HepG2 (cell line): ENCODE measurements at regions not wholly inside any gene's neighbourhood (a gene's known extent, or its start where the extent isn't known, plus 50 kb on each side); places are given as distances from the start of the nearest gene placed in this dataset.

Experiments used
- CEBPB ChIP-seq: IDR thresholded peaks from 2 replicates; pipeline ENCODE4 v1.6.1; 2011; ENCODE audit warnings: low read depth, low read length, improper control_type of control experiment, borderline replicate concordance
- DNMT1 ChIP-seq: sonication (generic); formaldehyde crosslinking; IDR thresholded peaks from 2 replicates; pipeline ENCODE4 v1.5.1; 2020; ENCODE audit warnings: mild to moderate bottlenecking, missing genetic modification reagents
- MXD4 ChIP-seq: IDR thresholded peaks from 2 replicates; pipeline ENCODE4 v1.6.1; 2016; ENCODE audit warnings: mild to moderate bottlenecking, missing biosample characterization, missing genetic modification reagents
- NFYB ChIP-seq: sonication (generic); formaldehyde crosslinking; IDR thresholded peaks from 2 replicates; pipeline ENCODE4 v1.4.0; 2020; ENCODE audit warnings: missing genetic modification reagents
- POLR2A ChIP-seq, 2 experiments: IDR thresholded peaks; 2 replicates each; pipeline ENCODE4 v1.6.1; 2011; ENCODE audit warnings: low read depth in 2 of 2, low read length in 2 of 2, mild to moderate bottlenecking in 1 of 2, moderate library complexity in 1 of 2; ENCODE audit not compliant: insufficient read depth in 1 of 2
- SP1 ChIP-seq, 2 experiments: fragments of 450-650 bp in 1 of 2; sonication (generic) in 1 of 2; formaldehyde crosslinking in 1 of 2; IDR thresholded peaks; 2 replicates each; pipeline versions ENCODE4 v1.4.0 to v1.6.1; 2016 to 2020; ENCODE audit warnings: missing genetic modification reagents in 1 of 2
- SRSF1 ChIP-seq: fragments of 200-400 bp; formaldehyde crosslinking; optimal IDR thresholded peaks from 2 replicates; pipeline ENCODE3; 2017; ENCODE audit warnings: mild to moderate bottlenecking, low read depth, low read length, moderate library complexity
- ZNF274 ChIP-seq: sonication (generic); formaldehyde crosslinking; IDR thresholded peaks from 2 replicates; pipeline ENCODE4 v1.5.1; 2020; ENCODE audit warnings: mild to moderate bottlenecking, missing genetic modification reagents
- ZNF354B ChIP-seq: sonication (generic); formaldehyde crosslinking; IDR thresholded peaks from 2 replicates; pipeline ENCODE4 v1.8.0; 2022; ENCODE audit warnings: mild to moderate bottlenecking, missing genetic modification reagents
- ZSCAN29 ChIP-seq: sonication (generic); formaldehyde crosslinking; conservative IDR thresholded peaks from 2 replicates; pipeline ENCODE4 v1.4.0; 2020; ENCODE audit warnings: mild to moderate bottlenecking, missing genetic modification reagents
- TF ChIP-seq, protein P1 (sequence below): sonication (generic); formaldehyde crosslinking; IDR thresholded peaks from 2 replicates; pipeline ENCODE4 v1.8.0; 2022; ENCODE audit warnings: mild to moderate bottlenecking, missing genetic modification reagents
- TF ChIP-seq, protein P2 (sequence below): sonication (generic); formaldehyde crosslinking; IDR thresholded peaks from 2 replicates; pipeline ENCODE4 v1.5.0; 2020; ENCODE audit warnings: mild to moderate bottlenecking, missing genetic modification reagents, borderline replicate concordance
- TF ChIP-seq, protein P3 (sequence below): sonication (generic); formaldehyde crosslinking; IDR thresholded peaks from 2 replicates; pipeline ENCODE4 v1.8.1; 2023; ENCODE audit warnings: mild to moderate bottlenecking, moderate library complexity, missing genetic modification reagents
- TF ChIP-seq, protein P4 (sequence below): sonication (generic); formaldehyde crosslinking; IDR thresholded peaks from 2 replicates; pipeline ENCODE4 v1.5.0; 2020; ENCODE audit warnings: mild to moderate bottlenecking, missing genetic modification reagents, moderate library complexity

DNA sequence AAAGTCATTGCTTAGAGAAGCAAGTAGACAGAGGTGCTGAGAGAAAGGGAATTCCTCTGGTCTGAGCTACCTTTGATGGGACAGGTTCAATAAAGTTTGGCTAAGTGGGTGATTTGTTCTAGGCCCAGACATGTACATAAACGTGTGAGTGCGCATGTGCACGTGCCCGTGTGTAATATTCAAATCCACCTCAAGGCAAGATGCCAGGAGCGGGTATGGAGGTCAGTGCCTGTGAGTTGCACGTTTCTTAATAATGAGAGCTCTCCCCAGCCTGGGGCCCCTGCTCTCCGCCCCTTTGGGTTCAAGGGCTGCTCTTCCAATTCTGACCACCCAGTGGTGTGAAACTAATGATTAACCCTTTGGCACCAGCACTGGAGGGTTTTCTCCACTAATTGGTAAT is 53.8 kb upstream of the LMO4 start:
- TF ChIP-seq MXD4 (CRISPR knock-in tag) (no peak), ZNF274 (CRISPR knock-in tag) (no peak), POLR2A (IDR thresholded peaks at IDR 0.05; ENCODE audit: insufficient read depth in 1 of 2, low read depth in 2 of 2, low read length in 2 of 2) (no peak), NFYB (CRISPR knock-in tag) (no peak), SRSF1 (no peak), ZNF354B (CRISPR knock-in tag) (no peak), SP1 (IDR thresholded peaks at IDR 0.05) (no peak), SP1 (CRISPR knock-in tag; IDR thresholded peaks at IDR 0.05) (no peak), CEBPB (no peak), ZSCAN29 (CRISPR knock-in tag) (no peak), DNMT1 (CRISPR knock-in tag) (no peak)
- TF ChIP-seq, protein P1, sequence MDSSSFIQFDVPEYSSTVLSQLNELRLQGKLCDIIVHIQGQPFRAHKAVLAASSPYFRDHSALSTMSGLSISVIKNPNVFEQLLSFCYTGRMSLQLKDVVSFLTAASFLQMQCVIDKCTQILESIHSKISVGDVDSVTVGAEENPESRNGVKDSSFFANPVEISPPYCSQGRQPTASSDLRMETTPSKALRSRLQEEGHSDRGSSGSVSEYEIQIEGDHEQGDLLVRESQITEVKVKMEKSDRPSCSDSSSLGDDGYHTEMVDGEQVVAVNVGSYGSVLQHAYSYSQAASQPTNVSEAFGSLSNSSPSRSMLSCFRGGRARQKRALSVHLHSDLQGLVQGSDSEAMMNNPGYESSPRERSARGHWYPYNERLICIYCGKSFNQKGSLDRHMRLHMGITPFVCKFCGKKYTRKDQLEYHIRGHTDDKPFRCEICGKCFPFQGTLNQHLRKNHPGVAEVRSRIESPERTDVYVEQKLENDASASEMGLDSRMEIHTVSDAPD = no peak
- TF ChIP-seq, protein P2, sequence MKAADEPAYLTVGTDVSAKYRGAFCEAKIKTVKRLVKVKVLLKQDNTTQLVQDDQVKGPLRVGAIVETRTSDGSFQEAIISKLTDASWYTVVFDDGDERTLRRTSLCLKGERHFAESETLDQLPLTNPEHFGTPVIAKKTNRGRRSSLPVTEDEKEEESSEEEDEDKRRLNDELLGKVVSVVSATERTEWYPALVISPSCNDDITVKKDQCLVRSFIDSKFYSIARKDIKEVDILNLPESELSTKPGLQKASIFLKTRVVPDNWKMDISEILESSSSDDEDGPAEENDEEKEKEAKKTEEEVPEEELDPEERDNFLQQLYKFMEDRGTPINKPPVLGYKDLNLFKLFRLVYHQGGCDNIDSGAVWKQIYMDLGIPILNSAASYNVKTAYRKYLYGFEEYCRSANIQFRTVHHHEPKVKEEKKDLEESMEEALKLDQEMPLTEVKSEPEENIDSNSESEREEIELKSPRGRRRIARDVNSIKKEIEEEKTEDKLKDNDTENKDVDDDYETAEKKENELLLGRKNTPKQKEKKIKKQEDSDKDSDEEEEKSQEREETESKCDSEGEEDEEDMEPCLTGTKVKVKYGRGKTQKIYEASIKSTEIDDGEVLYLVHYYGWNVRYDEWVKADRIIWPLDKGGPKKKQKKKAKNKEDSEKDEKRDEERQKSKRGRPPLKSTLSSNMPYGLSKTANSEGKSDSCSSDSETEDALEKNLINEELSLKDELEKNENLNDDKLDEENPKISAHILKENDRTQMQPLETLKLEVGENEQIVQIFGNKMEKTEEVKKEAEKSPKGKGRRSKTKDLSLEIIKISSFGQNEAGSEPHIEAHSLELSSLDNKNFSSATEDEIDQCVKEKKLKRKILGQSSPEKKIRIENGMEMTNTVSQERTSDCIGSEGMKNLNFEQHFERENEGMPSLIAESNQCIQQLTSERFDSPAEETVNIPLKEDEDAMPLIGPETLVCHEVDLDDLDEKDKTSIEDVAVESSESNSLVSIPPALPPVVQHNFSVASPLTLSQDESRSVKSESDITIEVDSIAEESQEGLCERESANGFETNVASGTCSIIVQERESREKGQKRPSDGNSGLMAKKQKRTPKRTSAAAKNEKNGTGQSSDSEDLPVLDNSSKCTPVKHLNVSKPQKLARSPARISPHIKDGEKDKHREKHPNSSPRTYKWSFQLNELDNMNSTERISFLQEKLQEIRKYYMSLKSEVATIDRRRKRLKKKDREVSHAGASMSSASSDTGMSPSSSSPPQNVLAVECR (CRISPR knock-in tag) = no peak
- TF ChIP-seq, protein P3, sequence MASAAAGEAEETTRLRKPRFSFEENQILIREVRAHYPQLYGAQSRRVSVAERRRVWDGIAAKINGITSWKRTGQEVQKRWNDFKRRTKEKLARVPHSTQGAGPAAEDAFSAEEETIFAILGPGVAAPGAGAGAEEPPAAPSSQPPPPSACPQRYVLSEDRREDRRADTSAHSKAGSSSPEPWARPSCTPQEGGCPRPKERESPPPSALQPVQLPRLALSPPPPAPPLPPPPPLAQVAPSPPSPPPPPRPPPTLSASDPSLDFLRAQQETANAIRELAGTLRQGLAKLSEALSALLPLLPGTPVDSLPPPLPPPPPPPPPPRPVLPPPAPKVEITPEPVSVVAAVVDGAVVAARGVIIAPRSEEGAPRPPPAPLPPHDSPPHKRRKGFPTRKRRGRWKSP (CRISPR knock-in tag) = no peak
- TF ChIP-seq, protein P4, sequence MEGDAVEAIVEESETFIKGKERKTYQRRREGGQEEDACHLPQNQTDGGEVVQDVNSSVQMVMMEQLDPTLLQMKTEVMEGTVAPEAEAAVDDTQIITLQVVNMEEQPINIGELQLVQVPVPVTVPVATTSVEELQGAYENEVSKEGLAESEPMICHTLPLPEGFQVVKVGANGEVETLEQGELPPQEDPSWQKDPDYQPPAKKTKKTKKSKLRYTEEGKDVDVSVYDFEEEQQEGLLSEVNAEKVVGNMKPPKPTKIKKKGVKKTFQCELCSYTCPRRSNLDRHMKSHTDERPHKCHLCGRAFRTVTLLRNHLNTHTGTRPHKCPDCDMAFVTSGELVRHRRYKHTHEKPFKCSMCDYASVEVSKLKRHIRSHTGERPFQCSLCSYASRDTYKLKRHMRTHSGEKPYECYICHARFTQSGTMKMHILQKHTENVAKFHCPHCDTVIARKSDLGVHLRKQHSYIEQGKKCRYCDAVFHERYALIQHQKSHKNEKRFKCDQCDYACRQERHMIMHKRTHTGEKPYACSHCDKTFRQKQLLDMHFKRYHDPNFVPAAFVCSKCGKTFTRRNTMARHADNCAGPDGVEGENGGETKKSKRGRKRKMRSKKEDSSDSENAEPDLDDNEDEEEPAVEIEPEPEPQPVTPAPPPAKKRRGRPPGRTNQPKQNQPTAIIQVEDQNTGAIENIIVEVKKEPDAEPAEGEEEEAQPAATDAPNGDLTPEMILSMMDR (CRISPR knock-in tag) = no peak
